ENCODE measurements at regions not wholly inside any gene's neighbourhood (a gene's known extent, or its start where the extent isn't known, plus 50 kb on each side); places are given as distances from the start of the nearest gene placed in this dataset.

DNA sequence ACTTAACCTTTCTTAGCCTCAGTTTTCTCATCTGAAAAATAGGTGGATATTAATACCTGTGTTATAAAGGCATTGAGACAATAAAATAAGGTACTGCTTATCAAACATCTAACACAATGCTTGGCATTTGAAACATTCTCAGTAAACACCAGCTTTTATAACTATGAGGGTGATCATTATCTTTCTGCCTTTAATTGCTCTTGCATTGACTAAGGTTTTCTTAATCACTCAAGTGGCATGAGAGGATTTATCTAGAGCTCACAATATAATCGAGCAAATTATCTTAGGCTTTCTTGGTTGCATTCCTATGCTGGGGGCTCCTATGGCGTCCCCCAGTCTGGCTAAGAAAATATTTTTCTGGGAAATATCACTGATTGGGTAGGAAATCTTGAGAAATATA lies 716.4 kb upstream of the MARCKS start:
- TF ChIP-seq, protein P1, sequence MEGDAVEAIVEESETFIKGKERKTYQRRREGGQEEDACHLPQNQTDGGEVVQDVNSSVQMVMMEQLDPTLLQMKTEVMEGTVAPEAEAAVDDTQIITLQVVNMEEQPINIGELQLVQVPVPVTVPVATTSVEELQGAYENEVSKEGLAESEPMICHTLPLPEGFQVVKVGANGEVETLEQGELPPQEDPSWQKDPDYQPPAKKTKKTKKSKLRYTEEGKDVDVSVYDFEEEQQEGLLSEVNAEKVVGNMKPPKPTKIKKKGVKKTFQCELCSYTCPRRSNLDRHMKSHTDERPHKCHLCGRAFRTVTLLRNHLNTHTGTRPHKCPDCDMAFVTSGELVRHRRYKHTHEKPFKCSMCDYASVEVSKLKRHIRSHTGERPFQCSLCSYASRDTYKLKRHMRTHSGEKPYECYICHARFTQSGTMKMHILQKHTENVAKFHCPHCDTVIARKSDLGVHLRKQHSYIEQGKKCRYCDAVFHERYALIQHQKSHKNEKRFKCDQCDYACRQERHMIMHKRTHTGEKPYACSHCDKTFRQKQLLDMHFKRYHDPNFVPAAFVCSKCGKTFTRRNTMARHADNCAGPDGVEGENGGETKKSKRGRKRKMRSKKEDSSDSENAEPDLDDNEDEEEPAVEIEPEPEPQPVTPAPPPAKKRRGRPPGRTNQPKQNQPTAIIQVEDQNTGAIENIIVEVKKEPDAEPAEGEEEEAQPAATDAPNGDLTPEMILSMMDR (IDR thresholded peaks at IDR 0.05): no peak
- TF ChIP-seq POLR2A (IDR thresholded peaks at IDR 0.05) (no peak), EP300 (IDR thresholded peaks at IDR 0.05) (no peak)

Measured in ovary (tissue), 3 donors.